Hepatic stellate cell (primary cell): ENCODE measurements at regions not wholly inside any gene's neighbourhood (a gene's known extent, or its start where the extent isn't known, plus 50 kb on each side); places are given as distances from the start of the nearest gene placed in this dataset.
"Not testable (repeated sequence)": the region's sequence is repeated elsewhere in the genome, so short reads cannot be mapped to it uniquely, and the experiment has no call there.

Experiments
- DNase-seq: peaks from one replicate; pipeline ENCODE4 v3.0.0; 2011; ENCODE audit warnings: low spot score

GRCh38 chr4:114087596-114088230 is 108.3 kb upstream of the ARSJ start:
- DNase-seq = peak; percentile 20

- DNase-seq = no peak
These were observed 109.0 kb upstream of the ARSJ start for GRCh38 chr4:114088481-114088880.

DNA sequence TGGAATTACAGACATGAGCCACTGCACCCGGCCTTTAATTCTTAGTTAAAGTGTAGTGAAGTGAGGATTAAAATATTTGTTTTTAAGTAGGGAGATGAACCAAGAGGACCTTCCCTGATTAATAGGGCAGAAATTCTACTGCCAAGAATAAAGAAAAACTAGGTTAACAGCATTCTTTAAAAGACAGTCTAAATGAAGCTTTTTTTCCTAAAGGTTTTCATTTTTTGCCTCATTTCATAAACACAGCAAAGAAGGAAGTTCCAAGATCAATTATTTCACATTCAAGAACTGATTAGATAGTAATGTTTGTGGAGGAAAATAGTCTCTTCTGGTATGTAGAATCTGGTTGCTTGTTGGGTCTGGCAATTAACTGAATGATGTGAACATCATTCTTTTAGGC is 112.1 kb upstream of the ARSJ start:
- DNase-seq = no peak

DNA sequence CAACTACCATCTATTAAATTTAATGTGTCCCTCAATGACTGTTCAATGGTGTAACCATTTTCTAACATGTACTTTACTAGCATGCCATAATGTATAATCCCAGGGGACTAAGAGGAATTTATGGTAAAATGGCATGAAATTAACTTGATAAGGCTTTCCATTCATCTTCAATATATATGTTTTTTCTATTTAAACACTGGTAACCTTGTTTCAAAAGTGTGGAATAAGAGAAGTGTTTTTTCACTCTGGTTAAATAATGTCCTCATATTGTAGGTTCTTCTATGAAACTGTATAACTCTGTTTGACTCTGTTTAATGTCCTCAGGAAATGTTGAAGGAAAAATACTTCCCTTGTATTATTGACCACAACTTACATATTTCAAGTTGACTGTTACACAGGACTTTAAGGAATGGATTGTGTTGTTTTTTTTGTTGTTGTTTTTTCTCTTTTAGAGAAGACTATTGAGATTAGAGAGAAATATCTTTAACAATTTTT is 113.8 kb upstream of the ARSJ start:
- DNase-seq = no peak

DNA sequence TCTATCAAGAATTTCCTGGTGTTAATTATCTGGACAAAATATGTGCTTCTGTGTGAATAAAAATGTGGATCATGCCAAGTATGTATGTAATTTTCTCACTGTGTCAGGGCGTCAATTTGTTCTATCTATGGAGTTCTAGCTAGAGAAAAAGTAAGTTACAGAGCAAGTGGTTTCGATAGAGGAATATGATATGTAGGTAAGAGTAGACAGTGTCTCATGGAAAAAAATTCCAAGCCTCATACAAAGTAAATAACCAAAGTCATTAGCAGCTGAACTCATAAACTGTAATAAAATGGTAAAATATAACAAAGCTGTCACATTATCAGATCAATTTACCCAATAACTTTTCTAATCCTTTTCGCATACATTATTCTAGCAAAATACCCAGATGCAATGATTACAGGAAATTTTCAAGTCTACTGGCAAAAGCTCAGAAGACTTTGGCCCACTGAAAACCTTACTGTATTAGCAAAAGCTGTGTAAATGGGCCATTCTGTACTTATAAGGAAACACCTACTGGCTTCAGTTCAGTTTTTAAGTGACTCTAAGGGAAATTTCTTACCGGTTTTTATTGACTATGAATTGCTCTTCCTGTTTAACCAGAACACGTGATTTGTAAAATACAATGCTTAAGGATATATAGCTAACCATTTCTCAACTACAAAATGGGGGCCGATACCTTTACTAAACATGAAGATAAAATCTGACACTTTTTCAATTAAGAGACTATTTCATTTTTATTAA is 121.0 kb upstream of the ARSJ start:
- no peak for DNase-seq

DNA sequence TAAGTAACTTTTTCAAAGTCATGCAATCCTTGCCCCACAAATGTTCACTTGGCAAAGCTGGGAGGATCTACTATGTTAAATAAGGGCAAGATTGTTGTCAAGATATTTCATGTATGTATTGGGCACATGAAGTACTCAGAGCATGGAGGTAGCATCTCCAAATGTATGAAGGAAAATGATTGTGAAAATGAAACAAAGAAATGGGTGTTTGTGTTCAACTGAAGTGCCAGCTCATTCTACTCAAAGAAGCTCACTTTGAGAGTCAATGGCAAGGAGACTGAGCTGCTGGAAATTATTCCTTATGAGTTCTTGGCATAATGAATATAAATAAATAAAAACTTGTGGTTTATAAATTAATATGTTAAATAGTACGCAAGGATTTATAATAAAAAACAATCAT is 124.5 kb upstream of the ARSJ start:
- no peak for DNase-seq

DNA sequence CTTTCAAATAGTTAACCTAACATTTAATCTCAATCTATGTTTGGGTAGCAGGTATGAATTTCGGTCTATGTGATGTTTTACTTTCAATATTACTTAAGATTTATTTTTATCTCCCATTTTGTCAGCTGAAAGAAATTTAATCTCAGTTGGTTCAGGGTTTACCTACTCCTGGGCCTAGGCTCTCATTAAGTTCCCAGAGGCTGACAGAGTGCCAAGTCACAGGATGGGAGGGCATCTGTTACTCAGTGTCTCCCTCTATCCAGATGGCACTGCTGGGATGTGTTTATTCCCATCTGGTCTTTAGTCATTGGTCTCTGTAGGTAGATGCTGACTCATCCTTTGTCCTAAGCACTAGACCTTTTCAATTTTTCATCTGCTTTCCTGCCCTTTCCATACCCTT is 129.4 kb upstream of the ARSJ start:
- no peak for DNase-seq

- DNase-seq = no peak
These were observed 130.3 kb upstream of the ARSJ start for GRCh38 chr4:114109776-114110175.

DNA sequence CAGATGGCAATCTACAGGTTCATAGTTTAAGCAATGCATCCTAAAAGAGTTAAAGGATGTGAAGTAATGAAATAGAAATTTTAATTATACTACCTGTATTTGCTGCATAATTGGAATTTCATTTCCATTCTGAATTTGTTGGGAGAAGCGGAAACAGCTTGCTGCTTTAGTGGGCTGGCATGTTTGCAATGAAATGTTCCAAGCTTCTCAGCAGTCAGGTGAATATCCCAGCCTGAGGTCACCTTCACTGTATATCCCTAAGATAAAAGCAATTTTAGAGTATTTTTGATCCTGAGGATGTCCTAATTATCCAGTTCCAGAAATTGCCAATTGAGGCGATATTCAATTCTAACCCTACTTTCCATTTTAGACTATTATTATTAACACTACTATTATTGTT is 136.1 kb upstream of the ARSJ start:
- no peak for DNase-seq

- no peak for DNase-seq
These were observed 137.4 kb upstream of the ARSJ start for GRCh38 chr4:114116861-114117260.

DNA sequence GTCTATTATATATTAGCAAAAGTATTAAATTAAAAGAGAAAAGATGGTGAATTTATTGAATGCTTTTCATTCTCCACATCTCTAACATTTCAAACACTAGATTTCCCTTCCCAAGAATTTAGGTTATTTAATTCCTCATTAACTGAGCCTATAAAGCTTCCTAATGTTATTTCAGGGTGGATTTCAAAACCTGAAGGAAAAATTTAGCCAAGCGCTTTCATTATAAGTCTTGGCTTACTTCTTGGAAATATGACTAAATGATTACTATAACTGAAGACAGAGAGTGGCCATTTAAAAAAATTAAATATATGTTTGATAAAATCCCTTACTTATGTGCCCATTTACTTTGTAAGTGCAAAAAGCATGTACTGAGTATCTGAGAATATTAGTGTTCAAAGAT is 141.8 kb upstream of the ARSJ start:
- DNase-seq = no peak

DNA sequence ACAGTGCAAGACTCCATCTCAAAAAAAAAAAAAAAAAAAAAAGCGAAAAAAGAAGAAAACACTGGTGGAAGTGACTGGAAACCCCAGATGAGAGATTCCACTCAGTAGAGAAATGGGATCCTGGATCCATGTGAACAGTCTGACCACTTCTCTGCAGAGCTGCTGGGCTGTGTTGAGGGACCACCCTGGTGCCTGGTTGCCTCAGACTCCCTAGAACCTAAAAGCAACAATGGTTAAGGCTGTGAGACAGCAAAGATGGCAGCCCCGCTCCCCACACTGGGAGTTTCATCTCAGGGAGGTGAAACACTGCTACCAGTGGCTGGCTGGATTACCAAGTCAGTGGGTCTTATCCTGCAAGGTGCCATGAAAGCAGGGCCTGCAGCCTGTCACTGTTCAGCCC is 152.8 kb upstream of the ARSJ start:
- DNase-seq = no peak

DNA sequence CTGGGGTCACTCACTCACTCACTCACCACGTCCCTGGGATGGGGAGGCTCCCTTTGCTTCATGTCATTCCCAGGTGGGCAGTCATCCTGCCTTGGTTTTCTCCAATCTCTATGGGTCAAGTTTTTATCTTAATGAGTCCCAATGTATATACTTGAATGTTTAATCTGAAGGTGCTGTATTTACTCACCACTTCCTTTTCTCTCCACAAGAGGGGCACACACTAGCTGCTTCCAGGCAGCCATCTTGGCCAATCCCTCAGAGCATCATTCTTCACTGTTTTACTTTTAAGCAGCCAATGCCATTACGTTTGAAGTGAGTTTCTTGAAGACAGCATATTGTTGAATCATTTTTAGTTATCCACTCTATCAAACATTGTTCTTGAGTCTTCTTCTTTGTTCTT is 153.4 kb upstream of the ARSJ start:
- no peak for DNase-seq

- no peak for DNase-seq
These were observed 156.6 kb upstream of the ARSJ start for GRCh38 chr4:114136069-114136468.

- DNase-seq = no peak
These were observed 158.5 kb upstream of the ARSJ start for GRCh38 chr4:114137984-114138383.

GRCh38 chr4:114146947-114147618 is 167.6 kb upstream of the ARSJ start:
- no peak for DNase-seq

DNA sequence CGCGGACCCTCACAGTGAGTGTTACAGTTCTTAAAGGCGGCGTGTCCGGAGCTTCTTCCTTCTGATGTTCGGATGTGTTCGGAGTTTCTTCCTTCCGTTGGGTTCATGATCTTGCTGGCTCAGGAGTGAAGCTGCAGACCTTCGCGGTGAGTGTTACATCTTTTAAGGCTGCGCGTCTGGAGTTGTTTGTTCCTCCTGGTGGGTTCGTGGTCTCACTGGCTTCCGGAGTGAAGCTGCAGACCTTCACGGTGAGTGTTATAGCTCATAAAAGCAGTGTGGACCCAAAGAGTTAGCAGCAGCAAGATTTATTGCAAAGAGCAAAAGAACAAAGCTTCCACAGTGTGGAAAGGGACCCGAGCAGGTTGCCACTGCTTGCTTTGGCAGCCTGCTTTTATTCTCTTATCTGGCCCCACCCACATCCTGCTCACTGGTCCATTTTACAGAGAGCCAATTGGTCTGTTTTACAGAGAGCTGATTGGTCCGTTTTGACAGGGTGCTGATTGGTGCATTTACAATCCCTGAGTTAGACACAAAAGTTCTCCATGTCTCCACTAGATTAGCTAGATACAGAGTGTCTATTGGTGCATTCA is 168.3 kb upstream of the ARSJ start:
- not testable (repeated sequence) for DNase-seq

DNA sequence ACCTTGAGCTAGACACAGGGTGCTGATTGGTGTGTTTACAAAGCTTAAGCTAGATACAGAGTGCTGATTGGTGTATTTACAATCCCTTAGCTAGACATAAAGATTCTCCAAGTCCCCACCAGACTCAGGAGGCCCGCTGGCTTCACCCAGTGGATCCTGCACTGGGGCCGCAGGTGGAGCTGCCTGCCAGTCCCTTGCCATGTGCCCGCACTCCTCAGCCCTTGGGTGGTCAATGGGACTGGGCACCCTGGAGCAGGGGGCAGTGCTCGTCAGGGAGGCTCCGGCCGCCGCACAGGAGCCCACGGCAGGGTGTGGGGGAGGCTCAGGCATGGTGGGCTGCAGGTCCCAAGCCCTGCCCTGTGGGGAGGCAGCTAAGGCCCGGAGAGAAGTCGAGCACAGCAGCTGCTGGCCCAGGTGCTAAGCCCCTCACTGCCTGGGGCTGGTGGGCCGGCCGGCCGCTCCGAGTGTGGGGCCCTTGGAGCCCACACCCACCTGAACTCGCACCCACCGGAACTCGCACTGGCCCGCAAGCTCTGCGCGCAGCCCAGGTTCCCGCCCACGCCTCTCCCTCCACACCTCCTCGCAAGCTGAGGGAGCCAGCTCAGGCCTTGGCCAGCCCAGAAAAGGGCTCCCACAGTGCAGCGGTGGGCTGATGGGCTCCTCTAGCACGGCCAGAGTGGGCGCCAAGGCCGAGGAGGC is 169.1 kb upstream of the ARSJ start:
- DNase-seq = not testable (repeated sequence)

GRCh38 chr4:114156371-114156770 is 176.9 kb upstream of the ARSJ start:
- DNase-seq = no peak

DNA sequence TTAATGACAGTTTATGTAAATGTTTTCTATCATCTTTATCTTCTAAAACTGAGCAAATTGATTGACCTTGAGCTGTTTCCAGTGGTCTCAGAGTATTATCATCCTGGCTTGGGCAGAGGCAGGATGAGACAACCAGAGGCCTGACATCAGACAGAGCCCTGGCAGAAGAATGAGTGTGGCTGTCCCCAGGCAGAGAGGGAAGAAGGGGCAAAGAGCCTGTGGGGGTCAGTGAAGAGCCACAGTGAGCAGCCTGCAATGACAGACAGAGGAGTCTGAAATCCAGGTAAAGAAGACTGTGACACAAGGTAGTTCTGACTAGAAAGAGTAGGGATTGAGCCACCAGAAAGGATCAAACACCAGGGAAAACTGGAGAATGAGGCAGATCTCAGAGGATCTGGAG is 182.4 kb upstream of the ARSJ start:
- no peak for DNase-seq

DNA sequence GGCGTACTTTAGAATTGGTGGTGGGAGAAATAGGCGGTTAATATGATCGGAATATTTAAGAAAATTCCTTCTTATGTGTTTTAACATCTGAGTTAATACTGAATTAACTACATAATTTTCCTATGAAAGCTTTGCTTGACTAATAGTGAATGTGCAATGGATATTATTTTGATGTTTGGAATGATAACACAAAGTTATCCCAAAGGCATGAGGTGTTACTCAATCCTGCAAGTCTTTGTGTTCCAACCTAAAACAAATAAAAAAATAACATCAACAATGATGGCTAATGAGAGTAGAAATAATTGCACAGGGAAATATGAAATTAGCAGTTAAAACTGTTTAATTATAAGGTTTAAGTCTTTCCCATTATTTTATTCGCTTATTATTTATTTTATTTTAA is 183.6 kb upstream of the ARSJ start:
- no peak for DNase-seq

DNA sequence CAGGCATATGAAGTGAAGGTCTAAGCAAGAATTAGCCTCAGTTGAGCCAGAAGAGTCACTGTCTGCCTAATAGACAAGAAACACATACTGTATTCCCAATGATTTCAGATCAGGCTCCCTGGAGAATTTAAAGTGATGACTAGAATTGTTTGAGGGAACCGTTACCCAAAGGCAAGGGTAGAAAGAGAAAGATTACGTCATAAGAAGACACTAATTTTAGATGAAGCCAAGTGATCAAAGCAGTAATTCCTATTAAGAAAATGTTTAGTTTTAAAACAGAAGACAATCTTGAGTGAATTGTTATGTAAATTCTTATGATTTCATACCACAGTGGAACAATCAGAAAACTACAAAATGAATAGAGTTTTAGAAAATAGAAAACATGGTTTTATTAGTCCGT is 194.5 kb upstream of the ARSJ start:
- DNase-seq = no peak
